ENCODE measurements at regions not wholly inside any gene's neighbourhood (a gene's known extent, or its start where the extent isn't known, plus 50 kb on each side); places are given as distances from the start of the nearest gene placed in this dataset.
"Not testable (repeated sequence)": the region's sequence is repeated elsewhere in the genome, so short reads cannot be mapped to it uniquely, and the experiment has no call there.

- no peak for DNase-seq (ENCODE audit: low read depth in 4 of 4, low spot score in 3 of 4)
Observed at GRCh38 chr4:144362366-144362765, 221.8 kb upstream of the GYPA start.

DNA sequence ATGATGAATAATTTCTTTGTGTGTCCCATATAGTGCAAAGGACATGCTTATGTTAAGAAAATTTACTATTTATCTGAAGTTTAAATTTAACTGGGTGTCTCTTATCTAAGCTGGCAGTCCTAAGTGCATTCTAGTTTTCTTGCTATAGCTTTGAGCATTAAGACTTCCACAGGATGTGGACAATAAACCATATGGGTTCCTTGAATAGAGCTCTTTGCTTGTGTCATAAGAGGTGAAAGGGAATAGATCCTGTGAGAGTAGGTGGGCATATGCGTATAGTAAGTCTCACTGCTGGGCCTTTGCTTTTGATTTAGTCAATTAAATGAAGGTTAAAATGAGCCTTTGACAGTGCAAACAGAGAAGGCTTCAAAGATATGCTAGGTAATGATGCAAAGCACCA, 223.4 kb upstream of the GYPA start:
- DNase-seq (ENCODE audit: low read depth in 4 of 4, low spot score in 3 of 4): no peak

- DNase-seq (ENCODE audit: low read depth in 4 of 4, low spot score in 3 of 4): no peak
Observed at GRCh38 chr4:144366425-144366824, 225.9 kb upstream of the GYPA start.

DNA sequence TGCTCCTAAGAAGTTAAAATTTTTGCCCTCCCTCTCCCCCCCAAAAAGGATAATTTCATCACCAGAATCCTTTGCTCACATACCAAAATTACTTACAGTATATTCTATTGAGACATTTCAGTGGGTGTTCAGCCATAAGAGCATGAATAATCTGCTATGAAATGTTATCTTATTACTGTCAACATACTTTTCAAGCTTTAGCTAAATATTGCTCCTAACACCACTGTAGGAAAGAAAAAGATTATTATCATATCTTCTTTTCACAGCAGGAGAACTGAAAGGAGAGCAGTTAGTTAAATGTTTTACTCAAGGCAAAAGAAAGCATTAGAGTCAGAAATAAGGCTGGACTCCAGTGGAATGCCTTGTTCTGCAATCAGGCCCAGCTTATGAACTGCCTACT, 231.0 kb upstream of the GYPA start:
- no peak for DNase-seq (ENCODE audit: low read depth in 4 of 4, low spot score in 3 of 4)

- no peak for DNase-seq (ENCODE audit: low read depth in 4 of 4, low spot score in 3 of 4)
Observed at GRCh38 chr4:144374065-144374464, 233.5 kb upstream of the GYPA start.

GRCh38 chr4:144376866-144377265, 236.3 kb upstream of the GYPA start:
- DNase-seq (ENCODE audit: low read depth in 4 of 4, low spot score in 3 of 4): no peak

DNA sequence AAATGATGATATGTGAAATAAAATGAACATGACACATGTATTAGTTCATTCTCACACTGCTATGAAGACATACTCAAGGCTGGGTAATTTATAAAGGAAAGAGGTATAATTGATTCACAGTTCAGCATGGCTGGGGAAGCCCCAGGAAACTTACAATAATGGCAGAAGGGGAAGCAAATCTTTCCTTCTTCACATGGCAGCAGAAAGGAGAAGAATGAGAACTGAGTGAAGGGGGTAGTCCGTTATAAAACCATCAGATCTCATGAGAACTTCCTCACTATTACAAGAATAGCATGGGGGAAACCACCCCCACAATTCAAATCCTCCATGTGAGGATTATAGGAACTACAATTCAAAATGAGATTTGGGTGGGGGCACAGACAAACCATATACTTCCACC, 243.9 kb upstream of the GYPA start:
- no peak for DNase-seq (ENCODE audit: low read depth in 4 of 4, low spot score in 3 of 4)

DNA sequence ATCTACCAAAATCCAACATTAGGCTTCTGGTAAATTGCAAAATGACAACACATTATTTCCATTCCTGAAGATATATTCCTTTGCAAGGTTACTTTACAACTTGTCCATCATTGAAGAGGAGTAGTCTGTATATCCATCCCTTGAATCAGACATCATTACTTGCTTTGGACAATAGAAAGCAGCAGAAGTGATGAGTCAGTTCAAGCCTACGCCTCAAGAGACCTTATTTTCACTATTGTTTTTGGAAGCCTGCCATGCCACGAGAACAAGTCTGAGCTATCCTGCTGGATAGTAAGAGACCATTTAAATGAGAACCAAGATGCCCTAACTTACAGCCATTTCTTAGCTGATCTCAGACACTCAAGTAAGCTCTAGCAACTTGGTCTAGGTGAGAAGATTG, 246.0 kb upstream of the HHIP start:
- DNase-seq (ENCODE audit: low read depth in 4 of 4, low spot score in 3 of 4): no peak

- DNase-seq (ENCODE audit: low read depth in 4 of 4, low spot score in 3 of 4): no peak
Observed at GRCh38 chr4:144402176-144402575, 243.8 kb upstream of the HHIP start.

GRCh38 chr4:144402999-144403398, 243.0 kb upstream of the HHIP start:
- DNase-seq (ENCODE audit: low read depth in 4 of 4, low spot score in 3 of 4): no peak

DNA sequence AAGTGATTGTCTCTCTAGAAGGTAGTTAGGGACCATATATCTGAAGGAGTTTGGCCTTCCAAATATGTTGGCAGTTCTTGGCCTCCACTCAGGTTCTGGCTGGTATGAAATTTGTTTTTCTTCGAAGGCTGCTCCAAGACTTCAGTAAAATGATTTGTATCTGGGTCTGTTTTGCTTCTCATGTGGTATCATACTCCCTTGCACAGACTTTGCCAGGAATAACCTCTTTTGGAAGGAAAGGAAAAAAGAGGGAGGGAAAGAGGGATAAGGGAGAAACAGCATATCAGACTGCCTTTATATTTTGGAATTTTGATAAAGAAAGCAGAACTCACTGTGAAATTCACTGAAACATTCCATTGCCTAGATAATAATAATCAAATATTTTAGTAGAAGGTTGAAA, 242.1 kb upstream of the HHIP start:
- DNase-seq (ENCODE audit: low read depth in 4 of 4, low spot score in 3 of 4): no peak

DNA sequence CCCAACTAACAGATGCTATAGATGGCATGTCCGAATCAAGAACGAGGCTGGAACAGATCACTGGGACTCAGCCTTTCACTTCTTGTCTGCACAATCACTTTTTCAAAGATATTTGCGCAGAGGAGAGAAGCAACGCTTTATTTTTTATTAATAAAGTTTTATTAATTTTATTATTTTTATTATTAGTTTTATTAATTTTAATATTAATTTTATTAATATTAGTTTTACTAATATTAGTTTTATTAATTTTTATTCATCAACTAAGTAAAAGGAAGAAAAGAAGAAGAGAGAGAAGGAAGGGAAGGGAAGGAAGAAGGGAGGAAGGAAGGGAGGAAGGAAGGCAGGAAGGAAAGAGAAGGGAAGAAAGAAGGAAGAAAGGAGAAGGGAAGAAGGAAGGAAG, 236.4 kb upstream of the HHIP start:
- DNase-seq (ENCODE audit: low read depth in 4 of 4, low spot score in 3 of 4): no peak

GRCh38 chr4:144410230-144410783, 235.6 kb upstream of the HHIP start:
- DNase-seq (ENCODE audit: low read depth in 4 of 4, low spot score in 3 of 4): no peak

DNA sequence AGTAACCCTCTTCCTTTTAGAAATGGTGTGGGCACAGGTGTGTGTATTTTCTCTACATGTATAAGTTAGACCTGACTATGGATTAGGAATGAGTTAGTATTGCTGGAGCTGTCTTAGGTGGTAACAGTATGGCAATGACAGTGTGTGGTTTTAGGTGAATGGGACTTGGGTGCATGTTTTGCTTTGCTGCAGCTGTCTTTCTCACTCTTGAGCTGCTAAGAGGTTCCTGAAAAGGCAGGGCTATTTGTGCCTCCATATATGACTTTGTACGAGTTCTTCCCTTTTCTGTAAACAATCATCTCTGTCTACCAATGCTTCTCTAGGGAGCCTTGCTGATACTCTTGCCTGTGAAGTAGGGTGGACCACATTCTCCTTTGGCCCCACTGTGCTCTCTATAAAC, 234.8 kb upstream of the HHIP start:
- DNase-seq (ENCODE audit: low read depth in 4 of 4, low spot score in 3 of 4): no peak

DNA sequence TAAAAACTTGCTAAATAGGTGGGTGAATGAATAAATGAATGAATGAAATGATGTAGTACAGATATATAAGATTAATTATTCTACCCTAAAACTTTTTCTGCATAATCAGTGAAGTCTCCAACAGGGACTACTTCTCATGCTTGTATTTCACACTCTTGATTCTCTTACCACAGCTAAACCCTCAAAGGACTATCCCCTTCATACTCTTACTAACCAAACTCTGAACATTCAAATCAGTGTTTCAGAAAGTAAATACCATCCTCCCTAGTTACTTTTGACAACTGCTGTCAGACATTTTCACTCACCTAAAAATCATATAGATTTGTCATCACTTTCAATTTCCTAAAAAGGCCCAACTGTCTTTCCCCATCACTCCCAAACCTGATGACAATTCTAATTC, 234.3 kb upstream of the HHIP start:
- DNase-seq (ENCODE audit: low read depth in 4 of 4, low spot score in 3 of 4): no peak

DNA sequence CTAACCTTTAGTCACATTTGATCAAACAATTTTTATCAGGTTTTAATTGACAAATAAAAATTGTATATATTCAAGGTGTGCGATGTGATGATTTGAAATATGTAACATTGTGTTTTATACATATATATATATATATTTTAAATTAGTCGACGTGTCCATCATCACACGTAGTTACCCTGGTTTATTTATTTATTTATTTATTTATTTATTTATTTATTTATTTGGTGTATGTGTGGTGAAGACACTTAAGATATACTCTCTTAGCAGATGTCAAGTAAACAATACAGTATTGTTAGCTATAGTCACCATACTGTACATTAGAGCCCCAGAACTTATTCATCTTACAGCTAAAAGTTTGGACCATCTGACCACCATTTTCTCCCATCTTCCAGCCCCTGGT, 224.9 kb upstream of the HHIP start:
- no peak for DNase-seq (ENCODE audit: low read depth in 4 of 4, low spot score in 3 of 4)

DNA sequence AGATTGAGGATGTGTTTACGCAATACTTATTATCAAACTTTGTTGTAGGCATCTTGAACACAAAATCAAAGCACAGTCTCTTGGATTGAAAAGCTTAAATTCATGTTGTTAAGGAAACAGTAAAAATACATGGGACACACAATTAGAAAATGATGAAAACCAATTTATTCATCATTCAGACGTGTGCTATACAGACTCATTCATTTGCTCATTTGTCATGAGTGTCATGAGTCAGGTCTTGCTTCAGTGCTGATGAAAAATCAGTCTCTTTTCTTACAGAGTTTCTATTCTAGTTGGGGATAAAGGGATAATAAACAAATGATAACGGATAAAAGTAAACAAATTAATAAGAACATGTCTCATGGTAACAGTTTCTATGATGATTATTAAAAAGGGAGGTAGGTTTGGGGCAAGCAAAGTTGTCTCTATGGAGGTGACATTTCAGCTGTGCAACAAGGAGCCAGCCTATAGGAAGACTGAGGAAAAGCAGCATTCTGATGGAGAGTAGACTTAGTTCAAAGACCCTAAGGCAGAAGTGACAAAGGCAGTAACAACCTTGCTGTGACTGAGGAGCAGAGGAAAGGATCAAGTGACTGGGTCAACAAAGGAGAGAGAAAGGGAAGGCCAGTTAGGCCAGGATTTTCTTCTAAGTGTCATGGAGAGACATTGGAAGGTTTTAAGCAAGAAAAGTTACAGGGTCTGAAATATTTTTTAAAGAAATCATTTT, 224.0 kb upstream of the HHIP start:
- DNase-seq (ENCODE audit: low read depth in 4 of 4, low spot score in 3 of 4): no peak

GRCh38 chr4:144423930-144424329, 222.0 kb upstream of the HHIP start:
- DNase-seq (ENCODE audit: low read depth in 4 of 4, low spot score in 3 of 4): no peak

DNA sequence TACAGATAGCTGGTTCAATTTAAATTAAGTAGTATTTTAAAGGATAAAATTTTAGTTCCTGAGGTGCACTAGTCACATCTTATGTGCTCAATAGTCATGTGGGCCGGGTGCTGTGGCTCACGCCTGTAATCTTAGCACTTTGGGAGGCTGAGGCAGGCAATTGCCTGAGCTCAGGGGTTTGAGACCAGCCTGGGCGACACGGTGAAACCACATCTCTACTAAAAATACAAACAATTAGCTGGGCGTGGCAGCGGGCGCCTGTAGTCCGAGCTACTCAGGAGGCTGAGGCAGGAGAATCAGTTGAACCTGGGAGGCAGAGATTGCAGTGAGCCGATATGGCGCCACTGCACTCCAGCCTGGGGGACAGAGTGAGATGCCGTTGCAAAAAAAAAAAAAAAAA, 219.9 kb upstream of the HHIP start:
- not testable (repeated sequence) for DNase-seq (ENCODE audit: low read depth in 4 of 4, low spot score in 3 of 4)

DNA sequence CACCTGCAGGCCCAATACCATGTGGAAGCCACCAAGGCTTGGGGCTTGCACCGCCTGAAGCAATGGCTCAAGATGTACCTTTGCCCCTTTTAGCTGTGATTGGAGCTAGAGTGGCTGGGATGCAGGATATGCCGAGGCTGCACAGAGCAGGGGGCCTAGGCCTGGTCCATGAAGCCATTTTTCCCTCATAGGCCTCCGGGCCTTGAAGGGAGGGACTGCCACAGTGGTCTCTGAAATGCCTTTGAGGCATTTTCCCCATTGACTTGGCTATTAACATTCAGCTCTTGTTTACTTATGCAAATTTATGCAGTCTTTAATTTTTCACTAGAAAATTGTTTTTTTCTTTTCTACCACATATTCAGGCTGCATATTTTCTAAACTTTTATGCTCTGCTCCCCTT, 203.2 kb upstream of the HHIP start:
- DNase-seq (ENCODE audit: low read depth in 4 of 4, low spot score in 3 of 4): no peak

- no peak for DNase-seq (ENCODE audit: low read depth in 4 of 4, low spot score in 3 of 4)
Observed at GRCh38 chr4:144449611-144450010, 196.3 kb upstream of the HHIP start.

GRCh38 chr4:144450526-144450925, 195.4 kb upstream of the HHIP start:
- DNase-seq (ENCODE audit: low read depth in 4 of 4, low spot score in 3 of 4): no peak
